AG04450 (cell line): ENCODE measurements at regions not wholly inside any gene's neighbourhood (a gene's known extent, or its start where the extent isn't known, plus 50 kb on each side); places are given as distances from the start of the nearest gene placed in this dataset.

Source experiments
- CTCF ChIA-PET: fragments of 300-600, 350-600 bp; formaldehyde crosslinking; extraction: SDS; loops from one replicate; lab custom pipeline; 2022; ENCODE audit warnings: antibody characterized with exemption, inconsistent platforms; lab: Charles Lee
- POLR2A ChIA-PET: fragments of 350-600 bp; formaldehyde crosslinking; extraction: SDS; loops from one replicate; lab custom pipeline; 2021; ENCODE audit warnings: antibody characterized with exemption, inconsistent platforms; lab: Yijun Ruan, JAX
- DNase-seq: peaks from one replicate; pipeline ENCODE4 v3.0.0-alpha.2; 2011; ENCODE audit warnings: low read depth, low spot score
- H3K27ac ChIP-seq: one replicate; pipeline ENCODE4 v1.5.1; 2012; ENCODE audit warnings: low read depth, low read length, control low read depth
- H3K27me3 ChIP-seq: one replicate; pipeline ENCODE4 v1.6.0; 2012; ENCODE audit warnings: low read length; ENCODE audit not compliant: control insufficient read depth, insufficient read depth
- H3K4me3 ChIP-seq: 2 replicates; pipeline ENCODE4 v1.5.1; 2011; ENCODE audit warnings: mild to moderate bottlenecking, low read depth, low read length, control low read depth
- H3K9me3 ChIP-seq: 2 replicates; pipeline ENCODE4 v1.5.1; 2012; ENCODE audit warnings: low read length; ENCODE audit not compliant: control insufficient read depth, insufficient read depth
- CTCF ChIP-seq: IDR thresholded peaks from 2 replicates; pipeline ENCODE4 v1.5.1; 2011; ENCODE audit warnings: low read depth, low read length, control low read depth, inconsistent platforms

GRCh38 chrX:39384996-39385395, 583.7 kb downstream of the MID1IP1 start:
- POLR2A ChIA-PET: no interaction called here
- no peak for DNase-seq
- no peaks in the 10 kb centered on the region for H3K9me3 ChIP-seq
- CTCF ChIA-PET: no interaction called here
- no peak overlapping the region for H3K27ac ChIP-seq
- no peak for TF ChIP-seq CTCF
- H3K27me3 ChIP-seq: no peaks in the 10 kb centered on the region
- no peak overlapping the region for H3K4me3 ChIP-seq

GRCh38 chrX:39388730-39389129, 587.5 kb downstream of the MID1IP1 start:
- Histone ChIP-seq H3K9me3 (no peaks in the 10 kb centered on the region), H3K27ac (no peak overlapping the region), H3K4me3 (no peak overlapping the region), H3K27me3 (no peaks in the 10 kb centered on the region)
- POLR2A ChIA-PET: no interaction called here
- CTCF ChIA-PET: no interaction called here
- no peak for TF ChIP-seq CTCF
- DNase-seq: no peak

GRCh38 chrX:39396358-39396995, 595.2 kb downstream of the MID1IP1 start:
- Histone ChIP-seq H3K27me3 (no peaks in the 10 kb centered on the region), H3K9me3 (no peaks in the 10 kb centered on the region), H3K27ac (no peak overlapping the region), H3K4me3 (no peak overlapping the region)
- ChIA-PET CTCF (no interaction called here), POLR2A (no interaction called here)
- no peak for TF ChIP-seq CTCF
- no peak for DNase-seq

GRCh38 chrX:39397561-39398199, 596.4 kb downstream of the MID1IP1 start:
- Histone ChIP-seq H3K4me3 (no peak overlapping the region), H3K9me3 (no peaks in the 10 kb centered on the region), H3K27ac (no peak overlapping the region), H3K27me3 (no peaks in the 10 kb centered on the region)
- no peak for TF ChIP-seq CTCF
- CTCF ChIA-PET: no interaction called here
- POLR2A ChIA-PET: no interaction called here
- no peak for DNase-seq

GRCh38 chrX:39398215-39398962, 597.1 kb downstream of the MID1IP1 start:
- H3K27me3 ChIP-seq: no peaks in the 10 kb centered on the region
- H3K27ac ChIP-seq: no peak overlapping the region
- ChIA-PET CTCF (no interaction called here), POLR2A (no interaction called here)
- no peaks in the 10 kb centered on the region for H3K9me3 ChIP-seq
- DNase-seq: no peak
- H3K4me3 ChIP-seq: no peak overlapping the region
- TF ChIP-seq CTCF: no peak
